ENCODE measurements at regions not wholly inside any gene's neighbourhood (a gene's known extent, or its start where the extent isn't known, plus 50 kb on each side); places are given as distances from the start of the nearest gene placed in this dataset.
"Not testable (repeated sequence)": the region's sequence is repeated elsewhere in the genome, so short reads cannot be mapped to it uniquely, and the experiment has no call there.

DNA sequence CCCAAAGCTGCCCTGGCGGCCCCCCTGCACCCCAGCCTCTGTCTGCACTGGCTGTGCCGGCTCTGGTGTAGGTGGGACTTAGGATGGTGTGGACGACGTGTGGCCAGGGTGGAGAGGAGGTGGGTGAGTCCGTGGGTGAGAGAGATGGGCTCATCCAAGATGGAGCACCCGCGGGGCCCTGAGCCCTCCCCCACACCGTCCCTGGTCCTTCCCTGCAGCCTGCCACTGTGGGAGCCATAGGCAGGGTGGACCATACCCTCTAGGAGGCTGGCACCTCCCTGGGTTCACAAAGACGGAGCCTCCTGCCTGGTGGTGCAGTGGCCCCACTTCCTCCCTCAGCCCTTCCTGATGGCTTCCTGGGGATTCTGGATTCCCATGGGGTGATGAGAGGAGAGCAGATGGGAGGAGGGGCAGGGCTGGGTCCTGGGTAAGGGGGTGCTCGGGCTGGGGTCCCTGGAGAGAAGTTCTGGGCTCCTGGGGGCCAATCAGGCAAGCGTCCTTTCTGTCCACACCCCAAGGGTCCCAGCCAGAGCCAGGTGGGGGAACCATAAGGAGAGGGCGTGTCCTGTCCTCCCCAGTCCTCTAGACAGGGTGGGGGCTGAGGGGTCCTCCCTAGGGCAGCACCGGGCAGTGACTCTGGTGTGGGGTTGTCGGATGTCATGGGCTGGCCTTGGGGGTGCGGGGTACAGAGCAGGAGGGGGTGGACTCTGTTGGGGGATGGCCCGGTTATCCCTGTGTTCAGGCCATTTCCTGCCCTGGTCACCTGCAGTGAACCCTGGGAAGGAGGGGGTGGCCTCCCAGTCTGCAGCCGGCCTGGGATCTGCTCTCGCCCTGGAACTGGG lies 384.8 kb downstream of the TMEM121 start:
- DNase-seq (ENCODE audit: insufficient read length, low spot score) (no peak), FAIRE-seq (no peak)
- TF ChIP-seq, protein P1, sequence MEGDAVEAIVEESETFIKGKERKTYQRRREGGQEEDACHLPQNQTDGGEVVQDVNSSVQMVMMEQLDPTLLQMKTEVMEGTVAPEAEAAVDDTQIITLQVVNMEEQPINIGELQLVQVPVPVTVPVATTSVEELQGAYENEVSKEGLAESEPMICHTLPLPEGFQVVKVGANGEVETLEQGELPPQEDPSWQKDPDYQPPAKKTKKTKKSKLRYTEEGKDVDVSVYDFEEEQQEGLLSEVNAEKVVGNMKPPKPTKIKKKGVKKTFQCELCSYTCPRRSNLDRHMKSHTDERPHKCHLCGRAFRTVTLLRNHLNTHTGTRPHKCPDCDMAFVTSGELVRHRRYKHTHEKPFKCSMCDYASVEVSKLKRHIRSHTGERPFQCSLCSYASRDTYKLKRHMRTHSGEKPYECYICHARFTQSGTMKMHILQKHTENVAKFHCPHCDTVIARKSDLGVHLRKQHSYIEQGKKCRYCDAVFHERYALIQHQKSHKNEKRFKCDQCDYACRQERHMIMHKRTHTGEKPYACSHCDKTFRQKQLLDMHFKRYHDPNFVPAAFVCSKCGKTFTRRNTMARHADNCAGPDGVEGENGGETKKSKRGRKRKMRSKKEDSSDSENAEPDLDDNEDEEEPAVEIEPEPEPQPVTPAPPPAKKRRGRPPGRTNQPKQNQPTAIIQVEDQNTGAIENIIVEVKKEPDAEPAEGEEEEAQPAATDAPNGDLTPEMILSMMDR (IDR thresholded peaks at IDR 0.05; ENCODE audit: insufficient read depth, missing control alignments) = no peak

DNA sequence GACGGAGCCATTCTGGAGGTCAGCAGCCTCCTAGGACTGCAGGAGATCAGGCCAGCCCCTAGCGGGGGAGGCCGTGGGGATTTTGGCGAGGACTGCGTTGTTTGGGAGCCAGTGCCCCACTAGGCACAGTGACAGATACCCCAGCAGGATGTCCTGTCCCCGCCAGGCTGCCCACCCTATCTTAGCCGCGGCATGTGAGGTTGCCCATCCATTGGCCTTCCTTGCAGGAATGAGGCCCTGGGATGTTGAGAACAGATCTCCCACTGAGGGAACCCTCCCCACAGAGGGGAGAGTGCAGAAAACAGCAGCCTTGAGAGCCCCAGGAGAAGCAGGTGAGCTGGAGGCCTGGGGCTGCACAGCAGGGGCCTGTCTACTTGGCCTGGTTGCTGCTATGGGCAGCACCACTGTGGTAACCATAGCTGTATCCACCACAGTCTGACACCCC lies 385.5 kb downstream of the TMEM121 start:
- DNase-seq (ENCODE audit: insufficient read length, low spot score); FAIRE-seq: not testable (repeated sequence)

DNA sequence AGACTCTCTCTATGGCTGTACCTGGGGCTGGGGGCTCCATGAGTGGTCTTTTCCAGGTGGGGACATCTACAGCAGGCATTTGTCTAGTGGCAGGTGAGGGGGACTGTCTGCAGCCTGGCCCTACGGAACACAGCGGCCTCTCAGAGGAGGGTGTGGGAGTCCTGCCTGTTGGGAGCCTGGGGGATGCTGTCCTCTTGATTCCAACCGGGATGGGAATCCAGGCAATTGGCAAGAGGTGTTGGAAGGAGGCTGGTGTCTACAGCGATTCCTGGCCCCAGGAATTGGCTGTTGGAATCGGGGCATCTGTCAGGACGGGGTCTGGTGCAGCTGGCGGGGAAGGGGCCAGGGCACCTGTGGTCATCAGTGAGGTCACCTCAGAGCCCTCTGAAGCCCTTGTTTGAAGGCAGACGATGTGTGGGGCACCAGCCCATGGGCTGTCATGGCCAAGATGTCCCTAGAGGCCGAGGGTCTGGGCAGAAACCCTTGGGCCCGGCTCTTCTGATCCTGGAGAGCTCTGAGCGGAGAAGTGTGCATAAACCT lies 386.3 kb downstream of the TMEM121 start:
- TF ChIP-seq, protein P1 (IDR thresholded peaks at IDR 0.05; ENCODE audit: insufficient read depth, missing control alignments) = no peak
- FAIRE-seq (no peak), DNase-seq (ENCODE audit: insufficient read length, low spot score) (no peak)

DNA sequence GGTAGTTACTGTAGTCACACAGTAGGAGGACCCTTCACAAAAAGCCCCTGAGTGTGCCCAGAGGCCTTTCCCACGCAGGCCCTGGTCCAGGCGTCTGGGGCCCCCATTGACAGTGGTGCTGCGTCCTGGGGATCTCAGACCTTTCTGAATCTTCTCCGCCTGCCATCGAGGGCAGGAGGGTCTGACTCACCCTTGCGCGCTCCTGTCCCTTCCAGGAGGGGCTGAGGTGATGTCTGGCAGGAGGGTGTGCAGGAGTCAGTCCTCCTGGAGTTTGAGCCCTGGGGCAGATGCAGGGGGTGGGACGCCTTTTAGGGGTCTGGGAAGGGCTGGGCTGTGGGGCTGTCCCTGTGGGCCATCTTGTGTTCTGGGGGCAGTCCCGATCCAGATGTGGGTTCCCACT lies 386.8 kb downstream of the TMEM121 start:
- TF ChIP-seq, protein P1 (IDR thresholded peaks at IDR 0.05; ENCODE audit: insufficient read depth, missing control alignments) = no peak
- no peak for DNase-seq (ENCODE audit: insufficient read length, low spot score)
- FAIRE-seq = no peak

DNA sequence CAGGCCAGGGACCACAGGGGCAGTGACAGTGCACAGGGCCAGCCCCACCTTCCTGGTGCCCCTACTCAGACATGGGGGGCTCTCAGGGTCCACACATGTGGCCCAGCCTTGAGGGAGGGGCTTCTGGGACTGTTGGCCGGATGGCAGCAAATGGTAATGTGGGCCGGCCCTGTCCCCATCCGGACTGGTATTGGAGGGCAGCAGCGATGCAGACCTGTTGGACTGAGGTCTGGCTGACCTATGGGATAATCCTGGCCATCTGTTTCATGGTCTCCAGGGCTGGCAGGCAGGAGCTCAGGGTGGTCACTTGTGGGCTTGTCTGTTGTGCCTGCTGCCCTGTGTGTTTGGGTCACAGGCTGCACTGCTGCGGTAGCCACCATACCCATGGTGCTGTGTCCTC lies 387.5 kb downstream of the TMEM121 start:
- TF ChIP-seq, protein P1 (IDR thresholded peaks at IDR 0.05; ENCODE audit: insufficient read depth, missing control alignments) = no peak
- DNase-seq (ENCODE audit: insufficient read length, low spot score) = no peak
- no peak for FAIRE-seq

DNA sequence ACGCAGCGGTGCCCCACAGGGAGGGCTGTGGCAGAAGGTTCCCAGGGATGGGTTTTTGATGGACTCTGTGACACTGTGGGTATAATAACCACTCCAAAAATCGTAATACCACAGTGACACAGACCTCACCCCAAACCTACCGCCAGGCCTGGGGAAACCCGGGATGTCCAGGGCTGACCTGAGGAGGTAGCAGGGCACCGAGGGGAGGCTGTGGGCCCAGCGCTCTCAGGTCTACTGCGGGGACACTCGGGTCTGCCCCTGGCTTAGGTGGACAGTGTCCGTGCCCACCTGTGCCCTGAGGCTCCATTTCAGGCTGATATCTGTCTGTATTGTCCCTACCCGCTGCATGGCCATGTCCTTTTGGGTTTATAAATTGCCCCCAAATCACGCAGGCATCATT lies 387.9 kb downstream of the TMEM121 start:
- not testable (repeated sequence) for FAIRE-seq; DNase-seq (ENCODE audit: insufficient read length, low spot score)

DNA sequence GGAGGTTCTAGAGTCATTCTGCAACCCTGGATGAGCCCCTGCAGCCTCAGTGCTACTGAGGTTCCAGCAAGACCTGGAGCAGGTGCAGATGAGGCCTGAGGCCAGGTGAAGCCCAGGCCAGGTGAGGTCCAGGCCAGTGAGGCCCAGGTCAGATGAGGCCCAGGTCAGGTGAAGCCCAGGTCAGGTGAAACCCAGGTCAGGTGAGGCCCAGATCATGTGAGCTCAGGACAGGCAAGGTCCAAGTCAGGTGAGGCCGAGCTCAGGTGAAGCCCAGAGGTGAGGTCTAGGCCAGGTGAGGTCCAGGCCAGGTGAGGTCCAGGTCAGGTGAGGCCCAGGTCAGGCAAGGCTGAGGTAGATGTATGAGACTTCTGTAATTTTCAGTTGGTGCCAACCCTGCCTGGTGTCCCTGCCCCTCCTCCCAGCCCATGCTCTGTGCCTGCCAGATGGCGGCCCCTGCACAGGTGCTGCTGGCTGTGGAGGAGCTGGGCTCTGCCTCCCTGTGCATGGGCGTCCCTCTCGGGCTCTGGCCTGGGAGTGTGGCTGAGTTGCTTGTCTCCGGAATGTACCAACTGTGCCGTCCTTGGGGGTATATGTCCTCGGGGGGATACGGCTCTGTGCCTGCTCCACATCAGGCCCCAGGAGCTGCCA lies 388.5 kb downstream of the TMEM121 start:
- no peak for FAIRE-seq
- DNase-seq (ENCODE audit: insufficient read length, low spot score) = no peak
- TF ChIP-seq, protein P1 (IDR thresholded peaks at IDR 0.05; ENCODE audit: insufficient read depth, missing control alignments) = no peak

DNA sequence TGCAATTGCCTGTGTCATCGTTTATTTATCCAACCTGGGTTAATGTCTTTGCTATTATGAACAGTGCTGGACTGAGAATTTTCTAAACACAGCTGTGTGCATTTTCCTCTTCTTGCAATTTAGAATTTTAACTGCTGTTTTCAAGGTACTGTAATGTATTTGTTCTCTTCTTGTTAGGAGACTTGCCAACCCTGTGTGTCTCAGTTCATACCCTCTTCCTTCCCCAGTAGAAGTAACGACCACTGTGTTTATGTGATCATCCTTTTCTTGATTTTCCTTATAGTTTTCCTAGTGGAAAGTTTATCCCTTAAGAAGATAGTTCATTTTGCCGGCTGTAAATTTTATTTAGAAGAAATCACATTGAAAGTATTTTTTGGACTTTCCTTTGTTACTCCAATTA lies 389.2 kb downstream of the TMEM121 start:
- FAIRE-seq; DNase-seq (ENCODE audit: insufficient read length, low spot score): not testable (repeated sequence)

DNA sequence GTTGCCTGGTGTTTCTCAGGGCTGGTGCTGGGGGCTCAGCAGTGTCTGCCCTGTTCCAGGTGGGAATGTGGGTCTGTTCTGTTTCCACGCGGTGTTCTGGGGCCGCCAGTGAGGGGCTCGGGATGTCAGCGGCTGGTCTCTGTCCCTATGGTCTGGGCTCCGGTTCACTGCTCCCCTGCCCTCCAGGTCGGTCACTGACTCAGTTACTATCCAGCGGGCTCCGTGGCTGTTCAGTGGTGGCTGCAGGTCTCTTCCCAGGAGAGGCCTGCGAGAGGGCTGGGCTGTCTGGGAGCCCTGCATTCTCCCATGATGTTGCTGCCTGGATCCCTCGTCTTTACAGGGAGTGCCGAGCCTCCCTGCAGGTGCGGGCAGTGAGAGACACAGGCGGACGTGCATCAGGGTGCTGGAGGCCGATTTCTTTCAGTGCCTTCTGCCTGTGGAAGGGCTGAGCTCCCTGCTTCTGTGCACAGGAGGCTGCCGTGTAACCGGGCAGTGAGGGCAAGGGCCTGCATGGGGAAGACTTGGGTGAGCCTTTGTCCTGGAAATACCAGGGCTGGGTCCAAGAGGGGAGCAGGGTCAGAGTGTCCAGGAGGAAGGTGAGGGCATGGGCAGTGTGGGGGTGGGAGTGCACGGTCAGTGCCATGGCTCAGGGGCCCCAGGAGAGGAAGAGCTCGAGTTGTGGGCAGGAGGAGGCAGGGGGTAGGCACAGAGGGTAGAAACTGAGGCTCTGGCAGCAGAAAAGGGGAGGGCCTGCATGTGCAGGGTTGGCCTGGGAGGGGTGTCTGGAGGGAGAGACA lies 391.0 kb downstream of the TMEM121 start:
- DNase-seq (ENCODE audit: insufficient read length, low spot score); FAIRE-seq: not testable (repeated sequence)
